ENCODE measurements at regions not wholly inside any gene's neighbourhood (a gene's known extent, or its start where the extent isn't known, plus 50 kb on each side); places are given as distances from the start of the nearest gene placed in this dataset.

- intact Hi-C loops (cut with DNase I), result no loop called here
- TF ChIP-seq CTCF (IDR thresholded peaks at IDR 0.05) (no peak), EP300 (IDR thresholded peaks at IDR 0.05) (no peak), POLR2AphosphoS5 (IDR thresholded peaks at IDR 0.05) (no peak), POLR2A (IDR thresholded peaks at IDR 0.05; ENCODE audit: low read depth) (no peak)
- no peak for DNase-seq (ENCODE audit: extremely low spot score)
- H3K36me3 ChIP-seq, result no peaks in the 10 kb centered on the region
- no peaks in the 10 kb centered on the region for H3K4me1 ChIP-seq
- H3K27me3 ChIP-seq, result no peaks in the 10 kb centered on the region
- no peak overlapping the region for H3K4me3 ChIP-seq
- peaks cover 0 to 8% (median 2%) of the 10 kb centered on the region in 4 donors for H3K9me3 ChIP-seq
- 89% methylated on average over 3 of the region's 3 CpGs for WGBS
- H3K27ac ChIP-seq (replicated peaks in 1 of 4), result no peak overlapping the region
These were observed 153.1 kb downstream of the PCDH17 start for GRCh38 chr13:57784633-57785032.

GRCh38 chr13:57787058-57787791, 155.7 kb downstream of the PCDH17 start:
- Histone ChIP-seq H3K9me3 (peaks cover 0 to 8% (median 2%) of the 10 kb centered on the region in 4 donors), H3K27me3 (no peaks in the 10 kb centered on the region), H3K27ac (replicated peaks in 1 of 4) (no peak overlapping the region), H3K4me1 (no peaks in the 10 kb centered on the region), H3K36me3 (no peaks in the 10 kb centered on the region), H3K4me3 (no peak overlapping the region)
- WGBS, result 78% methylated on average over 7 of the region's 16 CpGs
- no peak for DNase-seq (ENCODE audit: extremely low spot score)
- TF ChIP-seq POLR2A (IDR thresholded peaks at IDR 0.05; ENCODE audit: low read depth), result no peak
- TF ChIP-seq CTCF (IDR thresholded peaks at IDR 0.05), result no peak
- TF ChIP-seq POLR2AphosphoS5 (IDR thresholded peaks at IDR 0.05), result no peak
- TF ChIP-seq EP300 (IDR thresholded peaks at IDR 0.05), result no peak
- intact Hi-C loops (cut with DNase I), result no loop called here

- no peak for DNase-seq (ENCODE audit: extremely low spot score)
- Histone ChIP-seq H3K4me1 (no peaks in the 10 kb centered on the region), H3K9me3 (no peaks in the 10 kb centered on the region), H3K36me3 (no peaks in the 10 kb centered on the region), H3K27me3 (no peaks in the 10 kb centered on the region), H3K4me3 (no peak overlapping the region), H3K27ac (replicated peaks in 1 of 4) (no peak overlapping the region)
- WGBS, result 35% methylated on average over 3 of the region's 3 CpGs
- intact Hi-C loops (cut with DNase I), result no loop called here
- TF ChIP-seq CTCF (IDR thresholded peaks at IDR 0.05), result no peak
- no peak for TF ChIP-seq POLR2AphosphoS5 (IDR thresholded peaks at IDR 0.05)
- no peak for TF ChIP-seq EP300 (IDR thresholded peaks at IDR 0.05)
- TF ChIP-seq POLR2A (IDR thresholded peaks at IDR 0.05; ENCODE audit: low read depth), result no peak
These were observed 168.1 kb downstream of the PCDH17 start for GRCh38 chr13:57799624-57800023.

GRCh38 chr13:57813651-57814050, 182.1 kb downstream of the PCDH17 start:
- intact Hi-C loops (cut with DNase I), result no loop called here

More at GRCh38 chr13:57813651-57814050, 182.1 kb downstream of the PCDH17 start:
- Histone ChIP-seq H3K27ac (replicated peaks in 1 of 4) (no peak overlapping the region), H3K4me1 (no peaks in the 10 kb centered on the region), H3K27me3 (no peaks in the 10 kb centered on the region), H3K9me3 (no peaks in the 10 kb centered on the region), H3K36me3 (no peaks in the 10 kb centered on the region), H3K4me3 (no peak overlapping the region)
- 73% methylated on average over 2 of the region's 2 CpGs for WGBS
- no peak for DNase-seq (ENCODE audit: extremely low spot score)
- TF ChIP-seq EP300 (IDR thresholded peaks at IDR 0.05), result no peak
- TF ChIP-seq POLR2A (IDR thresholded peaks at IDR 0.05; ENCODE audit: low read depth), result no peak
- TF ChIP-seq CTCF (IDR thresholded peaks at IDR 0.05), result no peak
- no peak for TF ChIP-seq POLR2AphosphoS5 (IDR thresholded peaks at IDR 0.05)
